DND-41 (cell line): ENCODE measurements at regions not wholly inside any gene's neighbourhood (a gene's known extent, or its start where the extent isn't known, plus 50 kb on each side); places are given as distances from the start of the nearest gene placed in this dataset.

Source experiments
- ATAC-seq: fragments of 200-7000 bp; cut with Tn5 transposase; 3 replicates; pipeline ENCODE4 v1.9.1; 2021; ENCODE audit warnings: low read depth; ENCODE audit not compliant: insufficient read depth
- DNase-seq: peaks from one replicate; pipeline ENCODE4 v3.0.0-alpha.2; 2020
- H2AFZ ChIP-seq: 2 replicates; pipeline ENCODE4 v1.6.0; 2012; ENCODE audit warnings: low read depth, low read length
- H3K27ac ChIP-seq: 2 replicates; pipeline ENCODE4 v1.5.1; 2012; ENCODE audit warnings: low read length, inconsistent platforms
- H3K27me3 ChIP-seq: fragments of 200-600 bp; sonication (generic); 2 replicates; pipeline ENCODE4 v1.6.0; 2012; ENCODE audit warnings: low read length, mild to moderate bottlenecking, inconsistent platforms; ENCODE audit not compliant: insufficient read depth, poor library complexity
- H3K36me3 ChIP-seq: 2 replicates; pipeline ENCODE4 v1.5.1; 2012; ENCODE audit warnings: low read length, inconsistent platforms; ENCODE audit not compliant: insufficient read depth
- H3K4me1 ChIP-seq: 2 replicates; pipeline ENCODE4 v1.5.1; 2012; ENCODE audit warnings: mild to moderate bottlenecking, low read length; ENCODE audit not compliant: insufficient read depth
- H3K4me2 ChIP-seq: 2 replicates; pipeline ENCODE4 v1.6.0; 2012; ENCODE audit warnings: mild to moderate bottlenecking, moderate library complexity, low read length, inconsistent platforms; ENCODE audit not compliant: insufficient read depth
- H3K4me3 ChIP-seq, 2 experiments: fragments of 200-600 bp in 1 of 2; shearing (Covaris generic) in 1 of 2; 2 replicates each; pipeline ENCODE4 v1.5.1; 2012 to 2016; ENCODE audit warnings: inconsistent platforms in 2 of 2, low read length in 2 of 2, mild to moderate bottlenecking in 2 of 2, low read depth in 1 of 2, moderate library complexity in 1 of 2
- H3K79me2 ChIP-seq: 2 replicates; pipeline ENCODE4 v1.6.0; 2012; ENCODE audit warnings: low read length, inconsistent platforms; ENCODE audit not compliant: insufficient read depth
- H3K9ac ChIP-seq: 2 replicates; pipeline ENCODE4 v1.6.0; 2012; ENCODE audit warnings: low read depth, mild to moderate bottlenecking, inconsistent platforms, low read length, moderate library complexity
- H3K9me3 ChIP-seq: 2 replicates; pipeline ENCODE4 v1.5.1; 2012; ENCODE audit warnings: low read length, moderate library complexity, mild to moderate bottlenecking, inconsistent platforms; ENCODE audit not compliant: insufficient read depth, severe bottlenecking
- H4K20me1 ChIP-seq: 2 replicates; pipeline ENCODE4 v1.6.0; 2012; ENCODE audit warnings: low read length; ENCODE audit not compliant: insufficient read depth
- CTCF ChIP-seq: IDR thresholded peaks from 2 replicates; pipeline ENCODE4 v1.5.1; 2012; ENCODE audit warnings: borderline replicate concordance, low read length, moderate library complexity, mild to moderate bottlenecking; ENCODE audit not compliant: poor library complexity, severe bottlenecking; ENCODE audit errors: extremely low read depth
- EZH2 ChIP-seq: IDR thresholded peaks from 3 replicates; pipeline ENCODE4 v1.6.1; 2012; ENCODE audit warnings: borderline replicate concordance, low read depth, mild to moderate bottlenecking, moderate library complexity, low read length, inconsistent platforms; ENCODE audit not compliant: severe bottlenecking

- H3K36me3 ChIP-seq, result no peaks in the 10 kb centered on the region
- H3K4me3 ChIP-seq, result no peak overlapping the region
- ATAC-seq (no peak), DNase-seq (no peak)
- peaks cover 4% of the 10 kb centered on the region; the same call in 1 of the 2 replicates for H3K79me2 ChIP-seq
- H3K9ac ChIP-seq, result no peak overlapping the region
- H3K4me2 ChIP-seq, result no peak overlapping the region
- no peak overlapping the region for H2AFZ ChIP-seq
- H3K27ac ChIP-seq, result no peak overlapping the region
- no peak for TF ChIP-seq EZH2
- H3K4me1 ChIP-seq, result peaks cover 2% of the 10 kb centered on the region; the same call in 1 of the 2 replicates
- H3K27me3 ChIP-seq, result no peaks in the 10 kb centered on the region
- H4K20me1 ChIP-seq, result peaks cover 8% of the 10 kb centered on the region; the same call in 1 of the 2 replicates
- no peaks in the 10 kb centered on the region for H3K9me3 ChIP-seq
Observed at GRCh38 chr21:31511258-31511657, 148.2 kb upstream of the SOD1 start.

GRCh38 chr21:31509194-31510017 is 150.1 kb upstream of the SOD1 start:
- Histone ChIP-seq H3K4me3 (no peak overlapping the region), H4K20me1 (peaks cover 8% of the 10 kb centered on the region; the same call in 1 of the 2 replicates), H3K4me1 (peaks cover 6% of the 10 kb centered on the region; the same call in 1 of the 2 replicates), H3K9me3 (no peaks in the 10 kb centered on the region), H3K36me3 (no peaks in the 10 kb centered on the region), H3K9ac (no peak overlapping the region), H3K27ac (no peak overlapping the region), H3K4me2 (no peak overlapping the region), H3K27me3 (no peaks in the 10 kb centered on the region), H2AFZ (no peak overlapping the region), H3K79me2 (peaks cover 4% of the 10 kb centered on the region; the same call in 1 of the 2 replicates)
- peak; percentile 43 for ATAC-seq
- DNase-seq, result peak; percentile 55
- TF ChIP-seq EZH2 (no peak), CTCF (peak; percentile 49)

DNA sequence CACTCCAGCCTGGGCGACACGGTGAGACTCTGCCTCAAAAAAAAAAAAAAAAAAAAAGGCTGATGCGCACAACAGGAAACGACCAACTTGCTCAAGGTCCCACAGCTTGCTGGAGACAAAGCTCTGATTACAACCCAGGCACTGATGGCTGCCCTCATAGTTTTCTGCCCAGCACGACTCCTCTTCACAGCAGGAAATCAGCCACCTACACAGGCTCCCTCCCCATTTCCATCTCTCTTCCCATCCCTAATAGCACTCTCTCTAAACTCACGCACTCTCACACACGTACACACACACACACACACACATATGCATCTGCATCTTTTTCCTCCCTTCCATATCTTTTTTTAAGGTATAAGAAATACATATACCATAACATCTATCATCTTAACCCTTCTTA is 153.5 kb upstream of the SOD1 start:
- no peak overlapping the region for H2AFZ ChIP-seq
- H3K4me3 ChIP-seq, result no peak overlapping the region
- no peak overlapping the region for H3K9ac ChIP-seq
- no peaks in the 10 kb centered on the region for H3K9me3 ChIP-seq
- H3K36me3 ChIP-seq, result no peaks in the 10 kb centered on the region
- peaks cover 4% of the 10 kb centered on the region for H3K79me2 ChIP-seq
- H3K27me3 ChIP-seq, result no peaks in the 10 kb centered on the region
- peaks cover 11% of the 10 kb centered on the region; the same call in 1 of the 2 replicates for H4K20me1 ChIP-seq
- TF ChIP-seq EZH2 (no peak), CTCF (no peak)
- peaks cover 6% of the 10 kb centered on the region; the same call in 1 of the 2 replicates for H3K4me1 ChIP-seq
- no peak overlapping the region for H3K27ac ChIP-seq
- peak; percentile 27 for DNase-seq
- no peak overlapping the region for H3K4me2 ChIP-seq
- ATAC-seq, result peak; percentile 56

DNA sequence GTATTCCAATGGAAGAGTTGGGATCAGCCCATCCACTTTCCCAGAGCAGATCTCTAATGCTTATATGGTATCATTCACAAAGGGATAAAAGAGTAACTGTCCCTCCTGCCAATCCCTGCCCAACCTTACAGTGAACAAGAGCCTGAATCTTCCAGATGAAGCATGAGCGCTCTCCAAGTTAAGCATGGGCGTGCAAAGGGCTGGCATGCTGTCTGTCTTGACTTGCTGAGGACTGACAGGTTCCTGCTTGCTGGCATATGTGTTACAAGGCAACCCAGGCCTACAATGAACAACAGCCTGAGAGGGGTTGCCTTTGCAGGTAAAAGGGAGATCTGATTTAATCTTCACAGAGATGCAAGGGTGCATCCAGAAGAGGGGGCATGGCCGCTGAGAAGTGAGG is 155.6 kb upstream of the SOD1 start:
- no peak for TF ChIP-seq EZH2
- TF ChIP-seq CTCF, result no peak
- H3K79me2 ChIP-seq, result peaks cover 4% of the 10 kb centered on the region; the same call in 1 of the 2 replicates
- no peak overlapping the region for H2AFZ ChIP-seq
- H3K27me3 ChIP-seq, result no peaks in the 10 kb centered on the region
- DNase-seq (no peak), ATAC-seq (no peak)
- H4K20me1 ChIP-seq, result peaks cover 11% of the 10 kb centered on the region; the same call in 1 of the 2 replicates
- no peaks in the 10 kb centered on the region for H3K9me3 ChIP-seq
- no peak overlapping the region for H3K4me2 ChIP-seq
- peaks cover 6% of the 10 kb centered on the region; the same call in 1 of the 2 replicates for H3K4me1 ChIP-seq
- no peaks in the 10 kb centered on the region for H3K36me3 ChIP-seq
- no peak overlapping the region for H3K4me3 ChIP-seq
- H3K9ac ChIP-seq, result no peak overlapping the region
- H3K27ac ChIP-seq, result no peak overlapping the region
